ENCODE measurements at regions not wholly inside any gene's neighbourhood (a gene's known extent, or its start where the extent isn't known, plus 50 kb on each side); places are given as distances from the start of the nearest gene placed in this dataset.

- intact Hi-C loops (cut with DNase I), result no loop called here
- no peak for TF ChIP-seq CTCF (IDR thresholded peaks at IDR 0.05)
- FAIRE-seq, result no peak
- ATAC-seq, result no peak
- WGBS, 2 donors, result 93 to 100% methylated on average over 1 of the region's 1 CpG
- Histone ChIP-seq H3K4me1 (no peaks in the 10 kb centered on the region), H3K9me3 (no peaks in the 10 kb centered on the region), H3K4me3 (no peak overlapping the region), H3K27ac (no peak overlapping the region), H3K27me3 (no peaks in the 10 kb centered on the region), H3K36me3 (no peaks in the 10 kb centered on the region)
- no peak for DNase-seq
Observed at GRCh38 chr14:66414511-66414910, 71.7 kb upstream of the CCDC196 start.

- FAIRE-seq (no peak), DNase-seq (no peak), ATAC-seq (no peak)
- no peaks in the 10 kb centered on the region for H3K9me3 ChIP-seq
- H3K4me3 ChIP-seq, result no peak overlapping the region
- H3K27me3 ChIP-seq, result no peaks in the 10 kb centered on the region
- H3K27ac ChIP-seq, result no peak overlapping the region
- no peak for TF ChIP-seq CTCF (IDR thresholded peaks at IDR 0.05)
- intact Hi-C loops (cut with DNase I), result no loop called here
- WGBS, 2 donors, result 76 to 82% methylated on average over 2 of the region's 2 CpGs
- no peaks in the 10 kb centered on the region for H3K36me3 ChIP-seq
- H3K4me1 ChIP-seq, result peaks cover 0 to 11% (median 5%) of the 10 kb centered on the region in 3 donors
Observed at GRCh38 chr14:66420251-66421006, 65.7 kb upstream of the CCDC196 start.

- ATAC-seq, result peak; percentile 28 to 76 (median 56)
- 40% methylated on average over 6 of the region's 6 CpGs for WGBS, 2 donors
- peaks cover 0 to 11% (median 5%) of the 10 kb centered on the region in 3 donors for H3K4me1 ChIP-seq
- H3K27me3 ChIP-seq, result no peaks in the 10 kb centered on the region
- no peak for FAIRE-seq
- peak overlapping the region in 1 of 4 donors; percentile 15 for H3K27ac ChIP-seq
- TF ChIP-seq CTCF (IDR thresholded peaks at IDR 0.05), result no peak
- H3K4me3 ChIP-seq, result peak overlapping the region in 2 of 4 donors; percentile 4 to 6
- H3K36me3 ChIP-seq, result no peaks in the 10 kb centered on the region
- no peaks in the 10 kb centered on the region for H3K9me3 ChIP-seq
- intact Hi-C loops (cut with DNase I), result no loop called here
- DNase-seq, result no peak
Observed at GRCh38 chr14:66421990-66422946, 63.9 kb upstream of the CCDC196 start.

- H3K36me3 ChIP-seq, result no peaks in the 10 kb centered on the region
- ATAC-seq, result peak in 2 of 4 donors; percentile 55 to 68
- no peak for DNase-seq
- H3K9me3 ChIP-seq, result no peaks in the 10 kb centered on the region
- no peaks in the 10 kb centered on the region for H3K27me3 ChIP-seq
- no peak for FAIRE-seq
- peaks cover 0 to 11% (median 5%) of the 10 kb centered on the region in 3 donors for H3K4me1 ChIP-seq
- intact Hi-C loops (cut with DNase I), result no loop called here
- no peak for TF ChIP-seq CTCF (IDR thresholded peaks at IDR 0.05)
- 80 to 83% methylated on average over 5 of the region's 5 CpGs for WGBS, 2 donors
- H3K27ac ChIP-seq, result no peak overlapping the region
- no peak overlapping the region for H3K4me3 ChIP-seq
Observed at GRCh38 chr14:66425402-66425801, 60.8 kb upstream of the CCDC196 start.

All from pancreas (tissue), 10 donors.